GM12878 (cell line): ENCODE measurements at regions not wholly inside any gene's neighbourhood (a gene's known extent, or its start where the extent isn't known, plus 50 kb on each side); places are given as distances from the start of the nearest gene placed in this dataset.

Source experiments
- ATAC-seq: fragments of 200-7000 bp; cut with Tn5 transposase; 3 replicates; pipeline ENCODE4 v1.9.1; 2020; ENCODE audit warnings: mild to moderate bottlenecking, moderate library complexity
- BruUV-seq: library from RNA; stranded (reverse); fragments of 400-500 nt; replicated peaks from 2 replicates; lab custom pipeline; 2021; lab: Mats Ljungman, UMichigan
- CTCF ChIA-PET: fragments of 300-600 bp; sonication (Branson Sonifier 250); formaldehyde crosslinking; extraction: SDS; loops from one replicate; lab custom pipeline; 2021; ENCODE audit warnings: inconsistent platforms; lab: Yijun Ruan, JAX
- POLR2A ChIA-PET: fragments of 350-600 bp; formaldehyde crosslinking; extraction: SDS; loops from one replicate; lab custom pipeline; 2021; ENCODE audit warnings: inconsistent platforms; lab: Charles Lee
- RAD21 ChIA-PET: fragments of 300-600 bp; sonication (Branson Sonifier 250); formaldehyde crosslinking; loops from one replicate; lab custom pipeline; 2023; ENCODE audit warnings: antibody characterized with exemption; ENCODE audit not compliant: unreplicated experiment; lab: Charles Lee
- SMC1A ChIA-PET: fragments of 300-600 bp; sonication (Branson Sonifier 250); formaldehyde crosslinking; loops from one replicate; lab custom pipeline; 2023; ENCODE audit not compliant: unreplicated experiment, uncharacterized antibody; lab: Charles Lee
- DNase-seq: peaks from one replicate; pipeline ENCODE4 v3.0.0-alpha.2; 2011; ENCODE audit warnings: low read depth, low spot score
- FAIRE-seq: peaks from 3 replicates; lab custom pipeline; 2011; peaks lifted over from hg19 to GRCh38; lab: Jason Lieb, UNC
- H2AFZ ChIP-seq: 2 replicates; pipeline ENCODE4 v1.6.0; 2011; ENCODE audit warnings: low read depth, low read length, control low read depth; ENCODE audit not compliant: control insufficient read depth
- H3K27ac ChIP-seq: 2 replicates; pipeline ENCODE4 v1.5.1; 2011; ENCODE audit warnings: control low read depth; ENCODE audit not compliant: control insufficient read depth, insufficient read depth
- H3K27me3 ChIP-seq, 2 experiments: replicated peaks in 1 of 2; 2 replicates each; pipeline versions ENCODE4 v1.6.0 to v1.6.1; 2011; ENCODE audit warnings: low read length in 1 of 2; ENCODE audit not compliant: control insufficient read depth in 2 of 2, insufficient read depth in 2 of 2
- H3K36me3 ChIP-seq, 2 experiments: 2 replicates each; pipeline ENCODE4 v1.5.1; 2011; ENCODE audit warnings: low read length in 1 of 2; ENCODE audit not compliant: control insufficient read depth in 2 of 2, insufficient read depth in 2 of 2
- H3K4me1 ChIP-seq: 2 replicates; pipeline ENCODE4 v1.6.1; 2011; ENCODE audit warnings: mild to moderate bottlenecking, low read length, moderate library complexity, mixed read lengths; ENCODE audit not compliant: control insufficient read depth, insufficient read depth
- H3K4me2 ChIP-seq: 2 replicates; pipeline ENCODE4 v1.6.0; 2011; ENCODE audit warnings: control low read depth; ENCODE audit not compliant: control insufficient read depth, insufficient read depth
- H3K4me3 ChIP-seq: fragments of 200-600 bp; sonication (generic); 2 replicates; pipeline ENCODE4 v1.5.1; 2016
- H3K79me2 ChIP-seq: 2 replicates; pipeline ENCODE4 v1.6.0; 2011; ENCODE audit warnings: low read length; ENCODE audit not compliant: control insufficient read depth, insufficient read depth
- H3K9ac ChIP-seq: 2 replicates; pipeline ENCODE4 v1.8.0; 2011; ENCODE audit warnings: low read length, control low read depth, mixed read lengths; ENCODE audit not compliant: control insufficient read depth, insufficient read depth
- H3K9me3 ChIP-seq: replicated peaks from 3 replicates; pipeline ENCODE4 v1.5.1; 2011; ENCODE audit warnings: mild to moderate bottlenecking, low read length; ENCODE audit not compliant: control insufficient read depth, insufficient read depth
- H4K20me1 ChIP-seq: 2 replicates; pipeline ENCODE4 v1.6.0; 2011; ENCODE audit not compliant: control insufficient read depth, insufficient read depth
- ATF7 ChIP-seq: fragments of 450-650 bp; IDR thresholded peaks from 2 replicates; pipeline ENCODE4 v1.6.1; 2016; ENCODE audit warnings: low read depth, mild to moderate bottlenecking
- BHLHE40 ChIP-seq, 2 experiments: fragments of 450-650 bp in 1 of 2; IDR thresholded peaks; 2 replicates each; pipeline ENCODE4 v1.6.1; 2011 to 2017; ENCODE audit warnings: low read depth in 2 of 2, borderline replicate concordance in 1 of 2, improper control_type of control experiment in 1 of 2, low read length in 1 of 2, mild to moderate bottlenecking in 1 of 2
- EED ChIP-seq: sonication (generic); IDR thresholded peaks from 2 replicates; pipeline ENCODE4 v1.6.1; 2016; ENCODE audit warnings: antibody characterized with exemption, low read depth
- EGR1 ChIP-seq, 2 experiments: IDR thresholded peaks; 1 replicate in 1 of 2; 2 replicates in 1 of 2; pipeline ENCODE4 v1.6.1; 2011 to 2012; ENCODE audit warnings: low read depth in 2 of 2, low read length in 2 of 2, borderline replicate concordance in 1 of 2, mild to moderate bottlenecking in 1 of 2, moderate library complexity in 1 of 2
- HSF1 ChIP-seq: fragments of 150-350 bp; IDR thresholded peaks from 2 replicates; pipeline ENCODE4 v1.6.1; 2014; ENCODE audit warnings: mild to moderate bottlenecking, low read depth, low read length
- IKZF2 ChIP-seq, 2 experiments: fragments of 450-650 bp; IDR thresholded peaks; 2 replicates each; pipeline ENCODE4 v1.6.1; 2017; ENCODE audit warnings: mild to moderate bottlenecking in 2 of 2, moderate library complexity in 2 of 2
- KDM1A ChIP-seq: fragments of 200-600 bp; sonication (generic); IDR thresholded peaks from 2 replicates; pipeline ENCODE4 v1.6.1; 2016; ENCODE audit warnings: borderline replicate concordance
- MEF2B ChIP-seq: fragments of 450-650 bp; IDR thresholded peaks from 2 replicates; pipeline ENCODE4 v1.6.1; 2018; ENCODE audit warnings: mild to moderate bottlenecking, moderate library complexity; ENCODE audit not compliant: partially characterized antibody, poor library complexity, severe bottlenecking
- NR2F1 ChIP-seq: fragments of 450-650 bp; conservative IDR thresholded peaks from 2 replicates; pipeline ENCODE4 v1.6.1; 2017; ENCODE audit warnings: mild to moderate bottlenecking
- RBBP5 ChIP-seq: fragments of 200-600 bp; sonication (generic); conservative IDR thresholded peaks from 2 replicates; pipeline ENCODE4 v1.6.1; 2016
- RCOR1 ChIP-seq: conservative IDR thresholded peaks from 2 replicates; pipeline ENCODE4 v1.6.1; 2012; ENCODE audit warnings: low read depth, low read length, improper control_type of control experiment
- SPI1 ChIP-seq: IDR thresholded peaks from 2 replicates; pipeline ENCODE4 v1.6.1; 2011; ENCODE audit warnings: low read depth, mild to moderate bottlenecking, low read length, moderate library complexity, borderline replicate concordance; ENCODE audit not compliant: insufficient read depth
- STAT3 ChIP-seq: IDR thresholded peaks from 2 replicates; pipeline ENCODE4 v1.6.1; 2011; ENCODE audit warnings: low read depth, low read length, improper control_type of control experiment
- WGBS: methylation state at CpG from one replicate; pipeline ENCODE4 v1.1.6; 2016; ENCODE audit warnings: low lambda C conversion rate; ENCODE audit not compliant: insufficient replicate concordance, insufficient coverage; ENCODE audit errors: missing lambda C conversion rate; 5-methylcytosine and 5-hydroxymethylcytosine counted together
- in situ Hi-C: fragments of 300-500 bp; cut with MboI; formaldehyde crosslinking; loops from 9 replicates; pipeline ENCODE4 v1.14.3; 2018; ENCODE audit warnings: mixed read lengths
- intact Hi-C: fragments of 100-400 bp; cut with micrococcal nuclease; formaldehyde crosslinking; loops from one replicate; pipeline ENCODE4 v1.14.2; 2022; ENCODE audit not compliant: unreplicated experiment

- ATAC-seq (no peak), DNase-seq (no peak), FAIRE-seq (no peak)
- ChIA-PET CTCF (interaction anchor here (0.6 to 1.6 kb wide), 2 partner anchors 12 to 474 kb away, joined by 3 to 6 read pairs; no protein-coding TSS in a partner anchor), POLR2A (no interaction called here), SMC1A (no interaction called here), RAD21 (no interaction called here)
- BruUV-seq: no TSS peak
- Histone ChIP-seq H3K36me3 (no peaks in the 10 kb centered on the region), H3K27ac (no peak overlapping the region), H3K9me3 (no peaks in the 10 kb centered on the region), H3K4me1 (no peaks in the 10 kb centered on the region), H2AFZ (no peak overlapping the region), H3K4me2 (no peak overlapping the region), H3K27me3 (no peaks in the 10 kb centered on the region; a peak in 2 of 4 replicates), H4K20me1 (no peaks in the 10 kb centered on the region), H3K79me2 (no peaks in the 10 kb centered on the region), H3K9ac (no peak overlapping the region), H3K4me3 (no peak overlapping the region)
- in situ Hi-C loops (no loop called here), intact Hi-C loops (no loop called here)
- WGBS: 47% methylated on average over 5 of the region's 5 CpGs
- no peak for TF ChIP-seq STAT3
- no peak for TF ChIP-seq RCOR1
- TF ChIP-seq NR2F1: no peak
- no peak for TF ChIP-seq SPI1
- no peak for TF ChIP-seq MEF2B
- no peak for TF ChIP-seq ATF7
- no peak for TF ChIP-seq HSF1
- TF ChIP-seq RBBP5: no peak
- no peak for TF ChIP-seq EED
- TF ChIP-seq BHLHE40 (IDR thresholded peaks at IDR 0.05; ENCODE audit: borderline replicate concordance in 1 of 2, low read depth in 2 of 2, low read length in 1 of 2): no peak
- TF ChIP-seq KDM1A: no peak
- no peak for TF ChIP-seq EGR1 (IDR thresholded peaks at IDR 0.05; ENCODE audit: borderline replicate concordance in 1 of 2, low read depth in 2 of 2, low read length in 2 of 2)
- no peak for TF ChIP-seq IKZF2 (IDR thresholded peaks at IDR 0.05)
Observed at GRCh38 chr7:31455844-31456243, 58.0 kb upstream of the ITPRID1 start.
